ENCODE measurements at regions not wholly inside any gene's neighbourhood (a gene's known extent, or its start where the extent isn't known, plus 50 kb on each side); places are given as distances from the start of the nearest gene placed in this dataset.

DNA sequence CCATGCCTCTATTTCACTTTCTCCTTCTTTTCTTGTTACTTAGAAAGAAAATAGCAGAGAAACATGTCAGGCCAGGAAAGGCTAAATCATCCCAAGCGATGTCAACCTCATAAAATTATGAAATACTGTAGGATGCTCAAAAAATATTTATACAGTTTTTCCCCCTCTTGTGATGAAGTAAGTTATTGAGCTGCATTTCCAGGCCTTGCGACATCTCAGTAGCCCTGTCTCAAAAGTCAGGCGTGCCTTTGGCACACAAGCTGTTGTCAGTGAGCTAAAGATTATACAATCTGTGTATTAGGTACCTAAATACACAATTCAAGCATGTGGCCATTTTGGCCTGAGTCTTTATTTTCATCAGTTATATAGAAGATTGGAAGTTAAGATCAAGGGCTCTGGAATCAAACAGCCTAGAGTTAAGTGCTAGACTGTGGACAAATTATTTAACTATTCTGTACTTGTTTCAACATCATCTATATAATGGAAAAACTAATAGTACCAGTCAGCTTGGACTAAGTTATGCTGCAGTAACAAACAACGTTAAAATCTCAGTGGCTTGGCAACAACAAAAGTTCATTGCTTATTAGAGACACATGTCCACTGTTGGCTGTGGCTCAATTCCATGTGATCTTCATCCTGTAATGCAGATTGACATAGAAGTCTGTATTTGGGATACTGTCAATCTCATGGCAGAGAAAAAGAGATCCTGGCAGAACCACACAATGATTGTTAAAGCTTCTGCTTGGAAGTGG, 406.4 kb upstream of the PROK2 start:
- no peak for TF ChIP-seq POLR2A (IDR thresholded peaks at IDR 0.05; ENCODE audit: low read depth, low read length)
- TF ChIP-seq POLR2AphosphoS5 (IDR thresholded peaks at IDR 0.05; ENCODE audit: low read depth, low read length): no peak
- no peak for TF ChIP-seq TAF1 (IDR thresholded peaks at IDR 0.05; ENCODE audit: borderline replicate concordance, low read depth, low read length)
